ENCODE measurements at regions not wholly inside any gene's neighbourhood (a gene's known extent, or its start where the extent isn't known, plus 50 kb on each side); places are given as distances from the start of the nearest gene placed in this dataset.

GRCh38 chr5:123907349-123907748 is 395.4 kb downstream of the CSNK1G3 start:
- TF ChIP-seq, protein P1, sequence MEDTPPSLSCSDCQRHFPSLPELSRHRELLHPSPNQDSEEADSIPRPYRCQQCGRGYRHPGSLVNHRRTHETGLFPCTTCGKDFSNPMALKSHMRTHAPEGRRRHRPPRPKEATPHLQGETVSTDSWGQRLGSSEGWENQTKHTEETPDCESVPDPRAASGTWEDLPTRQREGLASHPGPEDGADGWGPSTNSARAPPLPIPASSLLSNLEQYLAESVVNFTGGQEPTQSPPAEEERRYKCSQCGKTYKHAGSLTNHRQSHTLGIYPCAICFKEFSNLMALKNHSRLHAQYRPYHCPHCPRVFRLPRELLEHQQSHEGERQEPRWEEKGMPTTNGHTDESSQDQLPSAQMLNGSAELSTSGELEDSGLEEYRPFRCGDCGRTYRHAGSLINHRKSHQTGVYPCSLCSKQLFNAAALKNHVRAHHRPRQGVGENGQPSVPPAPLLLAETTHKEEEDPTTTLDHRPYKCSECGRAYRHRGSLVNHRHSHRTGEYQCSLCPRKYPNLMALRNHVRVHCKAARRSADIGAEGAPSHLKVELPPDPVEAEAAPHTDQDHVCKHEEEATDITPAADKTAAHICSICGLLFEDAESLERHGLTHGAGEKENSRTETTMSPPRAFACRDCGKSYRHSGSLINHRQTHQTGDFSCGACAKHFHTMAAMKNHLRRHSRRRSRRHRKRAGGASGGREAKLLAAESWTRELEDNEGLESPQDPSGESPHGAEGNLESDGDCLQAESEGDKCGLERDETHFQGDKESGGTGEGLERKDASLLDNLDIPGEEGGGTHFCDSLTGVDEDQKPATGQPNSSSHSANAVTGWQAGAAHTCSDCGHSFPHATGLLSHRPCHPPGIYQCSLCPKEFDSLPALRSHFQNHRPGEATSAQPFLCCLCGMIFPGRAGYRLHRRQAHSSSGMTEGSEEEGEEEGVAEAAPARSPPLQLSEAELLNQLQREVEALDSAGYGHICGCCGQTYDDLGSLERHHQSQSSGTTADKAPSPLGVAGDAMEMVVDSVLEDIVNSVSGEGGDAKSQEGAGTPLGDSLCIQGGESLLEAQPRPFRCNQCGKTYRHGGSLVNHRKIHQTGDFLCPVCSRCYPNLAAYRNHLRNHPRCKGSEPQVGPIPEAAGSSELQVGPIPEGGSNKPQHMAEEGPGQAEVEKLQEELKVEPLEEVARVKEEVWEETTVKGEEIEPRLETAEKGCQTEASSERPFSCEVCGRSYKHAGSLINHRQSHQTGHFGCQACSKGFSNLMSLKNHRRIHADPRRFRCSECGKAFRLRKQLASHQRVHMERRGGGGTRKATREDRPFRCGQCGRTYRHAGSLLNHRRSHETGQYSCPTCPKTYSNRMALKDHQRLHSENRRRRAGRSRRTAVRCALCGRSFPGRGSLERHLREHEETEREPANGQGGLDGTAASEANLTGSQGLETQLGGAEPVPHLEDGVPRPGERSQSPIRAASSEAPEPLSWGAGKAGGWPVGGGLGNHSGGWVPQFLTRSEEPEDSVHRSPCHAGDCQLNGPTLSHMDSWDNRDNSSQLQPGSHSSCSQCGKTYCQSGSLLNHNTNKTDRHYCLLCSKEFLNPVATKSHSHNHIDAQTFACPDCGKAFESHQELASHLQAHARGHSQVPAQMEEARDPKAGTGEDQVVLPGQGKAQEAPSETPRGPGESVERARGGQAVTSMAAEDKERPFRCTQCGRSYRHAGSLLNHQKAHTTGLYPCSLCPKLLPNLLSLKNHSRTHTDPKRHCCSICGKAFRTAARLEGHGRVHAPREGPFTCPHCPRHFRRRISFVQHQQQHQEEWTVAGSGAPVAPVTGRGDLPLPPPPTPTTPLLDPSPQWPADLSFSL (CRISPR knock-in tag; IDR thresholded peaks at IDR 0.05) = no peak
- TF ChIP-seq TEAD2 (CRISPR knock-in tag; IDR thresholded peaks at IDR 0.05) = no peak
- TF ChIP-seq ZFY (CRISPR knock-in tag; IDR thresholded peaks at IDR 0.05) = no peak
- TF ChIP-seq KDM5A (IDR thresholded peaks at IDR 0.05; ENCODE audit: borderline replicate concordance, low read length) = no peak
- TF ChIP-seq EZH2 (conservative IDR thresholded peaks at IDR 0.05; ENCODE audit: low read depth, low read length) = no peak
- TF ChIP-seq FOXA3 (CRISPR knock-in tag; IDR thresholded peaks at IDR 0.05) = no peak
- TF ChIP-seq STAG1 (CRISPR knock-in tag; IDR thresholded peaks at IDR 0.05) = no peak
